GM12878 (cell line): ENCODE measurements at regions not wholly inside any gene's neighbourhood (a gene's known extent, or its start where the extent isn't known, plus 50 kb on each side); places are given as distances from the start of the nearest gene placed in this dataset.
"Not testable (repeated sequence)": the region's sequence is repeated elsewhere in the genome, so short reads cannot be mapped to it uniquely, and the experiment has no call there.

Experiments used
- ATAC-seq: fragments of 200-7000 bp; cut with Tn5 transposase; 3 replicates; pipeline ENCODE4 v1.9.1; 2020; ENCODE audit warnings: mild to moderate bottlenecking, moderate library complexity
- BruUV-seq: library from RNA; stranded (reverse); fragments of 400-500 nt; replicated peaks from 2 replicates; lab custom pipeline; 2021; lab: Mats Ljungman, UMichigan
- CTCF ChIA-PET: fragments of 300-600 bp; sonication (Branson Sonifier 250); formaldehyde crosslinking; extraction: SDS; loops from one replicate; lab custom pipeline; 2021; ENCODE audit warnings: inconsistent platforms; lab: Yijun Ruan, JAX
- POLR2A ChIA-PET: fragments of 350-600 bp; formaldehyde crosslinking; extraction: SDS; loops from one replicate; lab custom pipeline; 2021; ENCODE audit warnings: inconsistent platforms; lab: Charles Lee
- RAD21 ChIA-PET: fragments of 300-600 bp; sonication (Branson Sonifier 250); formaldehyde crosslinking; loops from one replicate; lab custom pipeline; 2023; ENCODE audit warnings: antibody characterized with exemption; ENCODE audit not compliant: unreplicated experiment; lab: Charles Lee
- SMC1A ChIA-PET: fragments of 300-600 bp; sonication (Branson Sonifier 250); formaldehyde crosslinking; loops from one replicate; lab custom pipeline; 2023; ENCODE audit not compliant: unreplicated experiment, uncharacterized antibody; lab: Charles Lee
- DNase-seq: peaks from one replicate; pipeline ENCODE4 v3.0.0-alpha.2; 2011; ENCODE audit warnings: low read depth, low spot score
- FAIRE-seq: peaks from 3 replicates; lab custom pipeline; 2011; peaks lifted over from hg19 to GRCh38; lab: Jason Lieb, UNC
- H2AFZ ChIP-seq: 2 replicates; pipeline ENCODE4 v1.6.0; 2011; ENCODE audit warnings: low read depth, low read length, control low read depth; ENCODE audit not compliant: control insufficient read depth
- H3K27ac ChIP-seq: 2 replicates; pipeline ENCODE4 v1.5.1; 2011; ENCODE audit warnings: control low read depth; ENCODE audit not compliant: control insufficient read depth, insufficient read depth
- H3K27me3 ChIP-seq, 2 experiments: replicated peaks in 1 of 2; 2 replicates each; pipeline versions ENCODE4 v1.6.0 to v1.6.1; 2011; ENCODE audit warnings: low read length in 1 of 2; ENCODE audit not compliant: control insufficient read depth in 2 of 2, insufficient read depth in 2 of 2
- H3K36me3 ChIP-seq, 2 experiments: 2 replicates each; pipeline ENCODE4 v1.5.1; 2011; ENCODE audit warnings: low read length in 1 of 2; ENCODE audit not compliant: control insufficient read depth in 2 of 2, insufficient read depth in 2 of 2
- H3K4me1 ChIP-seq: 2 replicates; pipeline ENCODE4 v1.6.1; 2011; ENCODE audit warnings: mild to moderate bottlenecking, low read length, moderate library complexity, mixed read lengths; ENCODE audit not compliant: control insufficient read depth, insufficient read depth
- H3K4me2 ChIP-seq: 2 replicates; pipeline ENCODE4 v1.6.0; 2011; ENCODE audit warnings: control low read depth; ENCODE audit not compliant: control insufficient read depth, insufficient read depth
- H3K4me3 ChIP-seq: fragments of 200-600 bp; sonication (generic); 2 replicates; pipeline ENCODE4 v1.5.1; 2016
- H3K79me2 ChIP-seq: 2 replicates; pipeline ENCODE4 v1.6.0; 2011; ENCODE audit warnings: low read length; ENCODE audit not compliant: control insufficient read depth, insufficient read depth
- H3K9ac ChIP-seq: 2 replicates; pipeline ENCODE4 v1.8.0; 2011; ENCODE audit warnings: low read length, control low read depth, mixed read lengths; ENCODE audit not compliant: control insufficient read depth, insufficient read depth
- H3K9me3 ChIP-seq: replicated peaks from 3 replicates; pipeline ENCODE4 v1.5.1; 2011; ENCODE audit warnings: mild to moderate bottlenecking, low read length; ENCODE audit not compliant: control insufficient read depth, insufficient read depth
- H4K20me1 ChIP-seq: 2 replicates; pipeline ENCODE4 v1.6.0; 2011; ENCODE audit not compliant: control insufficient read depth, insufficient read depth
- BACH1 ChIP-seq: fragments of 450-650 bp; IDR thresholded peaks from 2 replicates; pipeline ENCODE4 v1.6.1; 2017; ENCODE audit warnings: mild to moderate bottlenecking, borderline replicate concordance
- BCL3 ChIP-seq: IDR thresholded peaks from 2 replicates; pipeline ENCODE4 v1.6.1; 2011; ENCODE audit warnings: borderline replicate concordance, low read depth, mild to moderate bottlenecking, moderate library complexity, low read length; ENCODE audit not compliant: insufficient read depth, poor library complexity, severe bottlenecking
- CBFB ChIP-seq: IDR thresholded peaks from 2 replicates; pipeline ENCODE4 v1.6.1; 2016; ENCODE audit warnings: antibody characterized with exemption, low read depth
- CREB1 ChIP-seq: IDR thresholded peaks from 2 replicates; pipeline ENCODE4 v1.6.1; 2012; ENCODE audit warnings: low read depth, mild to moderate bottlenecking, inconsistent platforms
- CREM ChIP-seq: IDR thresholded peaks from 2 replicates; pipeline ENCODE4 v1.6.1; 2014; ENCODE audit warnings: antibody characterized with exemption, low read depth
- FOS ChIP-seq: IDR thresholded peaks from 3 replicates; pipeline ENCODE4 v1.6.1; 2011; ENCODE audit warnings: borderline replicate concordance; ENCODE audit not compliant: insufficient read length; ENCODE audit errors: extremely low read depth
- FOXK2 ChIP-seq: fragments of 450-650 bp; IDR thresholded peaks from 2 replicates; pipeline ENCODE4 v1.6.1; 2017; ENCODE audit warnings: mild to moderate bottlenecking, moderate library complexity
- HDAC6 ChIP-seq: fragments of 200-600 bp; sonication (generic); IDR thresholded peaks from one replicate; pipeline ENCODE4 v1.8.0; 2017; ENCODE audit warnings: antibody characterized with exemption; ENCODE audit not compliant: unreplicated experiment
- IKZF1 ChIP-seq: fragments of 450-650 bp; conservative IDR thresholded peaks from 2 replicates; pipeline ENCODE4 v1.6.1; 2017; ENCODE audit warnings: antibody characterized with exemption, mild to moderate bottlenecking
- IKZF2 ChIP-seq, 2 experiments: fragments of 450-650 bp; IDR thresholded peaks; 2 replicates each; pipeline ENCODE4 v1.6.1; 2017; ENCODE audit warnings: mild to moderate bottlenecking in 2 of 2, moderate library complexity in 2 of 2
- MXI1 ChIP-seq: fragments of 150-350 bp; IDR thresholded peaks from 2 replicates; pipeline ENCODE4 v1.6.1; 2011; ENCODE audit warnings: low read depth, mild to moderate bottlenecking, inconsistent platforms, low read length, improper control_type of control experiment
- NBN ChIP-seq: fragments of 450-650 bp; IDR thresholded peaks from 2 replicates; pipeline ENCODE4 v1.6.1; 2016
- NR2C2 ChIP-seq: IDR thresholded peaks from 2 replicates; pipeline ENCODE4 v1.6.1; 2011; ENCODE audit warnings: borderline replicate concordance, low read depth; ENCODE audit not compliant: control insufficient read depth, insufficient read length
- POLR2AphosphoS2 ChIP-seq: IDR thresholded peaks from 2 replicates; pipeline ENCODE4 v1.6.1; 2011; ENCODE audit warnings: low read depth, mild to moderate bottlenecking, low read length, improper control_type of control experiment, moderate library complexity
- SPI1 ChIP-seq: IDR thresholded peaks from 2 replicates; pipeline ENCODE4 v1.6.1; 2011; ENCODE audit warnings: low read depth, mild to moderate bottlenecking, low read length, moderate library complexity, borderline replicate concordance; ENCODE audit not compliant: insufficient read depth
- TARDBP ChIP-seq: IDR thresholded peaks from 2 replicates; pipeline ENCODE4 v1.6.1; 2016; ENCODE audit warnings: borderline replicate concordance
- TBL1XR1 ChIP-seq: IDR thresholded peaks from 2 replicates; pipeline ENCODE4 v1.6.1; 2012; ENCODE audit warnings: low read depth, low read length, improper control_type of control experiment
- TCF7 ChIP-seq: IDR thresholded peaks from 2 replicates; pipeline ENCODE4 v1.6.1; 2014; ENCODE audit warnings: antibody characterized with exemption, borderline replicate concordance
- ZZZ3 ChIP-seq: IDR thresholded peaks from 2 replicates; pipeline ENCODE4 v1.6.1; 2011; ENCODE audit warnings: low read depth; ENCODE audit not compliant: control insufficient read depth, insufficient read length
- WGBS: methylation state at CpG from one replicate; pipeline ENCODE4 v1.1.6; 2016; ENCODE audit warnings: low lambda C conversion rate; ENCODE audit not compliant: insufficient replicate concordance, insufficient coverage; ENCODE audit errors: missing lambda C conversion rate; 5-methylcytosine and 5-hydroxymethylcytosine counted together
- in situ Hi-C: fragments of 300-500 bp; cut with MboI; formaldehyde crosslinking; loops from 9 replicates; pipeline ENCODE4 v1.14.3; 2018; ENCODE audit warnings: mixed read lengths
- intact Hi-C: fragments of 100-400 bp; cut with micrococcal nuclease; formaldehyde crosslinking; loops from one replicate; pipeline ENCODE4 v1.14.2; 2022; ENCODE audit not compliant: unreplicated experiment
- TF ChIP-seq, protein P1 (sequence below): IDR thresholded peaks from 2 replicates; pipeline ENCODE4 v1.6.1; 2012; ENCODE audit warnings: low read depth, low read length, improper control_type of control experiment

DNA sequence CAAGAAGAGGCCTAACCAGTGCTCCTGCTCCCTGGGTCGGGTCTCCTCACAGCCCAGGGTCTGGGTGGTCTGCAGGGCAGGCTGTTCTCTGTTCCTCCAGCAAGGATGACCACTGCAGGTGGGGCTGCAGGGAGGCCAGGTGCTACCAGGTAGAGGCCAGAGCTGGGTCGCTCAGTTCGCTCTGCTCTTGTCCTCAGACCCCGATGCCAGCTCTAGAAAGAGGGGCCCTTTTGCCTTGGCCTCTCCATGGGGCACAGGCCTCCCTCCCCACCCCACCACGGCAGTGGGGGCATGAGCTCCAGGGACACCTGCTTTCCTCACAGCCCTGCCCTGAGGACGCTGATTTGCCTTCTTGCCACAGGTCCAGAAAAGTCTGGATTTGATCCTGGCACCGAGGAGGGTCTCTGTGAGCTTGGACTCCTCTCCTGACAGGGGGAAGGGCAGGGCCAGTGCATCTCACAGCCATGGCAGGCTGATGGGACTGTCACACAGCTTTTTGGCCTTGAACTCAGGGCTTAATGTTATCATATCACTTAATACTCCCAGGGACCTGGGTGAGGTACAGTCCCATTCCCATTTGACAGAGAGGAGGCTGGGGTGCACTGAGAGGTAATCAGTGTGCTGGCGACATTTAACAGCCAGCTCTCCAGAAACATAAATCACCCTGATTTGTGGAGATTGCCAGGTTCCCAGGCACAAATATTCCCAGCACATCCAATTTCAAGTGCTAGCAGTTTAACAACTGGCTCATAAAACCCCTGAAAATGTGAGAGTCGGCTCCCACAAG lies 273.0 kb upstream of the SFSWAP start:
- Histone ChIP-seq H3K4me2 (no peak overlapping the region), H3K9me3 (peaks cover 4% of the 10 kb centered on the region; the same call in 1 of the 3 replicates), H3K27ac (no peak overlapping the region), H2AFZ (no peak overlapping the region), H4K20me1 (no peaks in the 10 kb centered on the region), H3K27me3 (no peaks in the 10 kb centered on the region), H3K79me2 (no peaks in the 10 kb centered on the region), H3K36me3 (no peaks in the 10 kb centered on the region), H3K4me1 (peaks cover 4% of the 10 kb centered on the region), H3K9ac (no peak overlapping the region), H3K4me3 (no peak overlapping the region)
- ChIA-PET CTCF (no interaction called here), POLR2A (interaction anchor here (0.5 kb wide), 1 partner anchor 934 kb away, joined by 3 read pairs; no protein-coding TSS in a partner anchor), RAD21 (no interaction called here), SMC1A (no interaction called here)
- DNase-seq (no peak), ATAC-seq (no peak), FAIRE-seq (no peak)
- BruUV-seq, result no TSS peak
- intact Hi-C loops (no loop called here), in situ Hi-C loops (no loop called here)
- no peak for TF ChIP-seq ZZZ3
- TF ChIP-seq POLR2AphosphoS2, result no peak
- TF ChIP-seq HDAC6, result no peak
- no peak for TF ChIP-seq CREB1
- TF ChIP-seq TCF7, result no peak
- no peak for TF ChIP-seq NR2C2
- TF ChIP-seq IKZF1, result no peak
- no peak for TF ChIP-seq NBN
- no peak for TF ChIP-seq IKZF2 (IDR thresholded peaks at IDR 0.05)
- no peak for TF ChIP-seq FOXK2
- TF ChIP-seq CREM, result no peak
- TF ChIP-seq MXI1, result no peak
- no peak for TF ChIP-seq TARDBP
- TF ChIP-seq, protein P1, sequence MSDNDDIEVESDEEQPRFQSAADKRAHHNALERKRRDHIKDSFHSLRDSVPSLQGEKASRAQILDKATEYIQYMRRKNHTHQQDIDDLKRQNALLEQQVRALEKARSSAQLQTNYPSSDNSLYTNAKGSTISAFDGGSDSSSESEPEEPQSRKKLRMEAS, result no peak
- TF ChIP-seq CBFB, result no peak
- TF ChIP-seq FOS, result no peak
- TF ChIP-seq SPI1, result no peak
- TF ChIP-seq TBL1XR1, result no peak
- TF ChIP-seq BCL3, result no peak
- TF ChIP-seq BACH1, result no peak
- WGBS, result 23% methylated on average over 9 of the region's 9 CpGs

DNA sequence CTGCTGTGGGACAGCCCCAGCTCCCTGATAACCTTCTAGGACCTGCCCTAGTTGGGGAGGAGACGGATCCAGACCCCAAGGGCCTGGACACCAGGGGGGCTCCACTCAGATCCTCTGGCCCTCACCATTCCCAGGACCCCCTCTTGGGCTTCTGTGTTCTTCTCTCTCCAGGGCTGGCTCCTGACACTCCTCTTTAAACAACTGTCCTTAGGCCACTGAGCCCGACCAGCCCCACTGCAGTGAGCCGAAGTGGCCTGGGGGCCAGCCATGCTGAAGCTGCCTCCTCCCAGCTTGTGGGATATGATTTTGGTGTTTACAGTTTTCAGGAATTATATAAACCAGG lies 272.4 kb upstream of the SFSWAP start:
- in situ Hi-C loops, RAD21 ChIA-PET, H3K79me2 ChIP-seq, FAIRE-seq, SMC1A ChIA-PET, intact Hi-C loops, BruUV-seq, H2AFZ ChIP-seq, H3K4me1 ChIP-seq, H3K9ac ChIP-seq, ATAC-seq, DNase-seq, H3K27me3 ChIP-seq, H3K27ac ChIP-seq, CTCF ChIA-PET, H3K36me3 ChIP-seq, H3K4me3 ChIP-seq, H4K20me1 ChIP-seq, H3K9me3 ChIP-seq, H3K4me2 ChIP-seq: not testable (repeated sequence)
- POLR2A ChIA-PET, result interaction anchor here (0.5 kb wide), 1 partner anchor 933 kb away, joined by 3 read pairs; no protein-coding TSS in a partner anchor
- 40% methylated on average over 3 of the region's 3 CpGs for WGBS
